ENCODE measurements at regions not wholly inside any gene's neighbourhood (a gene's known extent, or its start where the extent isn't known, plus 50 kb on each side); places are given as distances from the start of the nearest gene placed in this dataset.
"Not testable (repeated sequence)": the region's sequence is repeated elsewhere in the genome, so short reads cannot be mapped to it uniquely, and the experiment has no call there.

GRCh38 chr14:25537846-25538455 lies 488.0 kb upstream of the STXBP6 start:
- DNase-seq: peak in 1 of 2 donors; percentile 0

- DNase-seq: no peak
Measured at GRCh38 chr14:25526290-25526689, 476.3 kb upstream of the STXBP6 start.

- no peak for DNase-seq
Measured at GRCh38 chr14:25522926-25523325, 473.0 kb upstream of the STXBP6 start.

DNA sequence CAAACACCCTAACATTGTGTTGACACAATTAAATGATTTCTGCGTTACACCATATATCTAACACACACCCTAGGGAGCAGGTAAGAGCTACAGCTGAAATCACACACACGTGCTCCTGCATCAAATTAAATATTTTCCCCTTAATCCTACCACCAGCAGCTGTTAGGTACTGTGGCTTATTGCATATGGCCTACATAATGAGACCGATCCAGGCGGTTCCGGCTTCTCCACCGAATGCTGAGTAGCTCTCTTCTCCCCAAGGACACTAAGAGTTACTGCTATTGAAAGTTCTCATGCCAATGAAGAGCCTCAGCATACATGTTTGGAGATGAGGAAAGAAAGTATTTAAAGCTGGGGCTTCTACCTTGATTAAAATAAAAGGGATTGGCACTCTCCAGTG lies 472.2 kb upstream of the STXBP6 start:
- DNase-seq: no peak

- DNase-seq: no peak
Measured at GRCh38 chr14:25521616-25522015, 471.7 kb upstream of the STXBP6 start.

DNA sequence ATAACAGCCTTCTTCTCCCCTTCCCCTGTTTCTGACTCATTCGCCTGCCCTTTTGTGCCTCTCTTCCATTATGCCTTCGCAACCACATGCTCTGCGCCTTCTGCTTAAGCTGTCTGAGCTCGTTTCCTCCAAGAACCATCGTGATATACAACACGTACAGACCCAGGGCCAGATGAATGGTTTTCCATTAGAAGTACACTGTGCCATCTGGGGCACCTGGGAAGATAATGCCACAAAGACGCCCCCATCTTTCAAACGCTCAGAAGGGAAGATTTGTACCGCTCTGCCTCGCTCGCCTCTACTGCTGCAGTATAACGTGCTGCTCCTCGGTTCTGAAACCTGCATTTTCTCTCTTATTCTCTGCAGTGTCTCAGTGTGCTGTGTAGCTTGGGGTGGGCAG lies 470.9 kb upstream of the STXBP6 start:
- DNase-seq: no peak

GRCh38 chr14:25518364-25518763 lies 468.4 kb upstream of the STXBP6 start:
- DNase-seq: no peak

DNA sequence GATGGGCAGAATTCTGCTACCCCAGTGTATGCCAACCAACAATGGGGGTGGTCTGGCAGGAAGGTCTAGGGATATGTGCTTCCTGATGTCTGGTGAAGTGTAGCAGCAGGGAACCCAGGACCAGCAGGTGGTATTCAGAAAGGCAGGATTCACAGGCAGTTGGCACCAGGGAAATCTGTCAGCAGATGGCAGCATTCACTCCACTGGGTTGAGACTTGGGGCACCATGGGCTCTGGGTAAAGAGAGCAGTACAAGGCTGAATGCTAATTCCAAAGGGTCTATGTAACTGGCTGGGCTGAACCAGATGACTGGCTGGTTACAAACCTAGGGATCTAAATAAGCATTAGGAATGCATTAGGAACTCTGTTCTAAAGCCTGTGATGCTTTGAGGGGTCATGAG lies 466.9 kb upstream of the STXBP6 start:
- no peak for DNase-seq

DNA sequence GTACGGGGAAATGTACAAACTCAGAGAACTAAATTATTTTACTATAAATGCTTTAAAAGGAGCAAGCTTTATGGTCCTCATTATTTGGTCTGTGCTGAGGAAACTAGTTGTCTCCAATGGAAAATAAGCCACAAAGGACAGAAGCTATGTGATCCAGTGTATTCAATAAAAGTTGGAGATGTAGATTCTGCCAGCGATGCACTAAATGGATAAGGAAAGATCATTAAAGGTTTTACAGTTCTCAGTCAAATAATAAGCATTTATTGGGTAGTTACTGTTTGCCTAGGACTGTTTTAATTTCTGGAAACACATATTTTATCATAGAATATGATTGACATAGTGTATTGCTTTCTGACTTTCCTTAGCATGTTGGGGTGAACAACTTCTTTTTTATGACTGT lies 458.9 kb upstream of the STXBP6 start:
- DNase-seq: no peak

DNA sequence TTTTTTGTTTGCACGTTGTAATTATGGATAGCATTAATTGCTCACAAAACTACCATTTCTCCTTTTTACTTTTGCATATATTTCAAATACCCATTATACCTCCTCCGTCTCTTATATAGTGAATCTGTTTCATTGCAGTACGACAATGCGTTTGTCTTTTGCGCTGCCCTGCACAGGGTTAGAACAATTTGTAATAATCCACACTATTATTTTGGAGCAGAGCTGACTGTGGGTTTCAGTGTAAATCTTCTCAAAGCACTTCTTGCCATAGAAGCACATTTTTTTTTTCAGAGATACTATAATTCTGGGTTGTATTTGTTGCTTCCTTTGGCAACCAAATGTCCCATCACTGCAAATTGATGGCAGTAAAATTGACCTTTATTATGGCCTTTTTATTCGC lies 451.8 kb upstream of the STXBP6 start:
- DNase-seq: no peak

DNA sequence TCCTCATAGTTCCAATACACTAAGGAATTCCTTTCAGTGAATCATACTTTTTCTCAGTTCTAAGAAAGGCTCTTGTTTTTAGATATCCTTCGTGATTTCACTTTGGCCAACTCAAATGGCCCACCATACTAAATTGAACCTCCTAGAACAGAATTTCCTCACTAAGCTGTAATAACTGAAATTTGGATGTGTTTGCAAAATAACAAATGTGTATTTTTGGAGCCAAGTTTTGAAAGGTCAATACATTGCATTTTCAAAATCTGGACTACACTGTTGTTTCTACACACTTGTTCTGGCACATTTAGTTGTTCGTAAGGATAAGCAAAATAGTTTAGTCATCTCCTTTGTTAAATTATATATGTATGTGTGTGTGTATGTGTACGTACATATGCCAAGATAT lies 439.0 kb upstream of the STXBP6 start:
- no peak for DNase-seq

DNA sequence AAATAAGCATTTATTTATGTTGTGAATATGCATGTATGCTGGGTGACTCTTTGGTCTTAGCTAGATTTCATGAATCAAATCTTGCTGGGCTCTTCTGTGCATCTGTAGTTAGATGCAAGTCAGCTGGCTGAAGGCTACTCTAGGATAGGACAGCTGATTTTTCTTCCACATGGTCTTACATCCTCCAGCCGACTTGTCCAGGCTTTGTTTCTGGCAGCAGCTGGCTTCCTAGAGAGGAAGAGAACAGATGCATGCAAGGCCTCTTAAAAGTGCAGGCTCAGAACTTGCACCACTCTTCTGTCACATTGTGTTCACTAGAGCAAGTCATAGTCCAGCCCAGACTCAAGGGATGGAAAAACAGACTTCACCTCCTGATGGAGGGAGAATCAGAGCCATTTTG lies 435.4 kb upstream of the STXBP6 start:
- DNase-seq: no peak

GRCh38 chr14:25484906-25485305 lies 435.0 kb upstream of the STXBP6 start:
- no peak for DNase-seq

- no peak for DNase-seq
Measured at GRCh38 chr14:25484235-25484634, 434.3 kb upstream of the STXBP6 start.

- DNase-seq: no peak
Measured at GRCh38 chr14:25477316-25478098, 427.6 kb upstream of the STXBP6 start.

DNA sequence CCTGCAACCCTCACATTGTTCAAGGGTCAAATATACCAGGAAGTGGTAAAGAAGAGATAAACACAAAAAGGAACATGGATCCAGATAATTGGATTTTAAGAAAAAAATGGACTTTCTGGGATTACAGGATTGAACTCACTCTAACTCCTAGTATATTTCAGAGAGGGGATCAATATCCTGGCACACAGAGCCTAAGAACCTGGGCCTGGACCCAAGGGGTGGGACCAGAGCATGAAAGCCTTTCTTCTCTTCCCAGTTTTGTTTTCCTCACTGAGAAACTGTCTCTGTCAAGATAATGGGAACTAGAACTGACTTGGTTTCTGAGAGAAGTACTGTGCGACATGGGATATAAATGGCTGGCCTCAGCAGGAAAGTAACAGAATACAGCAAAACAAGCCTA lies 422.8 kb upstream of the STXBP6 start:
- no peak for DNase-seq

- no peak for DNase-seq
Measured at GRCh38 chr14:25464772-25465171, 414.8 kb upstream of the STXBP6 start.

DNA sequence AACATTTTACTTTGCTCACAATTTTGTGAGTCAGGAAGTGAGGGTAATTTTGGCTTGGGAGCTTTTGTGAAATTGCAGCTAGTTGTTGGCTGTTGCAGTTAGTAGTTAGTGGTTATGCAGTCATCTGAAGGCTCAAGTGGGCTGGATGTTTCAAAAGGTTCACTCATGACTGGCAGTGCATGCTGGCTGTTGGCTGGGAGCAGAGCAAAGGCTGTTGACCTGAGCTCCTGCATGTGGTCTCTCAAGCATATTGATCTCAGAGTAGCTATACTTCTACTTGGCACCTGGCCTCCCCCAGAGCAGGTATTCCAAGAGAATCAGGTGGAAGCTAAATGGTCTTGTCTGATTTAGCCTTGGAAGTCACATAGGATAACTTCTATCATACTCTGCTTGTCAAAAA lies 414.1 kb upstream of the STXBP6 start:
- no peak for DNase-seq

GRCh38 chr14:25463480-25463879 lies 413.5 kb upstream of the STXBP6 start:
- no peak for DNase-seq

- no peak for DNase-seq
Measured at GRCh38 chr14:25461780-25462179, 411.8 kb upstream of the STXBP6 start.

GRCh38 chr14:25444381-25444780 lies 394.4 kb upstream of the STXBP6 start:
- DNase-seq: no peak

DNA sequence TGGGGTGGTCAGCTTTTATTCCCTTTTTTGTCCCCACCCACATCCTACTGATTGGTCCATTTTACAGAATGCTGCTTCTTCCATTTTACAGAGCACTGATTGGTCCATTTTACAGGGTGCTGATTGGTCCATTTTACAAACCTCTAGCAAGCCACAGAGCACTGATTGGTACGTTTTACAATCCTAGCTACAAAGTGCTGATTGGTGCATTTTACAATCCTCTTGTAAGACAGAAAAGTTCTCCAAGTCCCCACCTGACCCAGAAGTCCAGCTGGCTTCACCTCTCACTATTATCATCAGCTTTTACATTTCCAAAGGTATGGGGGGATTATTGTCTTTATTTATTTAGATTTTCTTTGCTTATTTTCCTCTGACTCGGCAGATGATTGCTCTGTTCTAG lies 390.4 kb upstream of the STXBP6 start:
- DNase-seq: not testable (repeated sequence)

- DNase-seq: no peak
Measured at GRCh38 chr14:25436906-25437305, 387.0 kb upstream of the STXBP6 start.

- no peak for DNase-seq
Measured at GRCh38 chr14:25436288-25436875, 386.4 kb upstream of the STXBP6 start.

All from stimulated activated CD4-positive, alpha-beta T cell treated with anti-CD3 and anti-CD28 coated beads, Interleukin-2, amount 100 ng/mL, for 48 hours (primary cell).